ENCODE measurements at regions not wholly inside any gene's neighbourhood (a gene's known extent, or its start where the extent isn't known, plus 50 kb on each side); places are given as distances from the start of the nearest gene placed in this dataset.

DNA sequence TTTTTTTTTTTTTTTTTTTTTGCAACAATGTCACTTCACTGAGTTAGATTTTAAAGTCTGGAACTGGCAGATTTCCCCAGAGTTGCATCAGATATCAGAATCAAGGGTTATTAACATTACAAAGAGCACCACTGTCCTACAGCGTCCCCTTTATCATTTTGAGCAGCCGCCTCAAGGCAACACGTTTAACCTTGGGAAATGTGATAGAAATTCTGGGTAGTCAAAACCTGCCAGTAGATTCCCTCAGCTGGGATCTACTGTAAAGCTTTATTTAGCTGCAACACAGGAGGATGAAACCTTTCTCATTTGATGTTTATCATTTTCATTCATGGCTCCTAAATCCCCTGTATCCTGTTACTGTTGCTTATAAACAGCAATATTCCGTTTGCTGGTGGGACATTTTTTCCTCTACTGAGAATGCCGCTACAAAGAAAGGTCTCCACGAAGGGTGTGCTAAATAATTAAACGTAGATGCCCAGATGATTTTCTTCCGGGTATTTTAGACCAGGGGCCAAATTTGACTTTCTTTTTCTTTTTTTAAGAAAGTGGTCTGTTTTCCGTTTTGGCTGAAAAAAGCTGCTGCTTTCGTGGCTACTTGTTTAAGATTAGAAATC lies 436.1 kb upstream of the GOT2 start:
- no peak for TF ChIP-seq POLR2A (IDR thresholded peaks at IDR 0.05; ENCODE audit: low read depth, low read length)
- TF ChIP-seq TAF1 (IDR thresholded peaks at IDR 0.05; ENCODE audit: borderline replicate concordance, low read depth, low read length) = no peak
- no peak for TF ChIP-seq POLR2AphosphoS5 (IDR thresholded peaks at IDR 0.05; ENCODE audit: low read depth, low read length)

Data from GM12892 (cell line).